Keratinocyte (primary cell): ENCODE measurements at regions not wholly inside any gene's neighbourhood (a gene's known extent, or its start where the extent isn't known, plus 50 kb on each side); places are given as distances from the start of the nearest gene placed in this dataset.

Source experiments
- DNase-seq: peaks from one replicate; pipeline ENCODE4 v3.0.0-alpha.2; 2011; ENCODE audit warnings: low read depth, missing footprints, low spot score
- FAIRE-seq: peaks from 2 replicates; lab custom pipeline; 2011; peaks lifted over from hg19 to GRCh38; lab: Jason Lieb, UNC
- H2AFZ ChIP-seq: 2 replicates; pipeline ENCODE4 v1.6.0; 2012; ENCODE audit warnings: low read length, control low read depth, inconsistent platforms; ENCODE audit not compliant: control insufficient read depth
- H3K27ac ChIP-seq: 2 replicates; pipeline ENCODE4 v1.5.1; 2011; ENCODE audit warnings: low read length; ENCODE audit not compliant: control insufficient read depth, insufficient read depth
- H3K27me3 ChIP-seq: 3 replicates; pipeline ENCODE4 v1.6.0; 2011; ENCODE audit warnings: low read length; ENCODE audit not compliant: control insufficient read depth, insufficient read depth; ENCODE audit errors: extremely low read depth
- H3K36me3 ChIP-seq, 2 experiments: 2 replicates in 1 of 2; 3 replicates in 1 of 2; pipeline ENCODE4 v1.5.1; 2011; ENCODE audit warnings: low read length in 2 of 2, mild to moderate bottlenecking in 1 of 2; ENCODE audit not compliant: control insufficient read depth in 2 of 2, insufficient read depth in 2 of 2; ENCODE audit errors: extremely low read depth in 1 of 2
- H3K4me1 ChIP-seq: 3 replicates; pipeline ENCODE4 v1.5.1; 2011; ENCODE audit warnings: low read length; ENCODE audit not compliant: control insufficient read depth, insufficient read depth; ENCODE audit errors: extremely low read depth
- H3K4me2 ChIP-seq: 3 replicates; pipeline ENCODE4 v1.6.0; 2011; ENCODE audit warnings: low read depth, low read length; ENCODE audit not compliant: control insufficient read depth, insufficient read depth; ENCODE audit errors: extremely low read depth
- H3K4me3 ChIP-seq, 3 experiments: fragments of 200-600 bp in 1 of 3; sonication (generic) in 1 of 3; 2 replicates in 2 of 3; 3 replicates in 1 of 3; pipeline ENCODE4 v1.5.1; 2011 to 2016; ENCODE audit warnings: low read length in 3 of 3, mild to moderate bottlenecking in 3 of 3, control low read depth in 2 of 3, inconsistent platforms in 1 of 3, low read depth in 1 of 3, mixed read lengths in 1 of 3, mixed run types in 1 of 3, moderate library complexity in 1 of 3; ENCODE audit not compliant: control insufficient read depth in 2 of 3, insufficient read depth in 2 of 3; ENCODE audit errors: extremely low read depth in 1 of 3
- H3K79me2 ChIP-seq: 2 replicates; pipeline ENCODE4 v1.6.0; 2012; ENCODE audit warnings: low read length; ENCODE audit not compliant: control insufficient read depth, insufficient read depth
- H3K9ac ChIP-seq: 3 replicates; pipeline ENCODE4 v1.6.0; 2011; ENCODE audit warnings: low read length; ENCODE audit not compliant: control insufficient read depth, insufficient read depth; ENCODE audit errors: extremely low read depth
- H3K9me1 ChIP-seq: 3 replicates; pipeline ENCODE4 v1.6.0; 2011; ENCODE audit warnings: low read length; ENCODE audit not compliant: control insufficient read depth, insufficient read depth; ENCODE audit errors: extremely low read depth
- H3K9me3 ChIP-seq: 2 replicates; pipeline ENCODE4 v1.5.1; 2012; ENCODE audit warnings: low read depth, low read length; ENCODE audit not compliant: control insufficient read depth
- H4K20me1 ChIP-seq: 3 replicates; pipeline ENCODE4 v1.6.0; 2011; ENCODE audit warnings: low read length; ENCODE audit not compliant: control insufficient read depth, insufficient read depth; ENCODE audit errors: extremely low read depth
- CTCF ChIP-seq, 3 experiments: IDR thresholded peaks in 1 of 3; conservative IDR thresholded peaks in 1 of 3; optimal IDR thresholded peaks in 1 of 3; 2 replicates in 2 of 3; 3 replicates in 1 of 3; pipeline versions ENCODE3 to v1.5.1; 2011; ENCODE audit warnings: low read length in 3 of 3, mild to moderate bottlenecking in 3 of 3, moderate library complexity in 2 of 3, control low read depth in 1 of 3, inconsistent platforms in 1 of 3; ENCODE audit not compliant: insufficient read depth in 2 of 3; ENCODE audit errors: extremely low read depth in 1 of 3
- EZH2 ChIP-seq: IDR thresholded peaks from one replicate; pipeline ENCODE4 v1.6.1; 2012; ENCODE audit warnings: inconsistent platforms, mild to moderate bottlenecking, low read length, moderate library complexity
- dilution Hi-C: fragments of 300-500 bp; cut with MboI; formaldehyde crosslinking; loops from one replicate; pipeline ENCODE4 v1.7.0; 2020; ENCODE audit warnings: low sequenced_read_pairs; ENCODE audit not compliant: extremely low pct_ligation_motif_present

GRCh38 chr5:92086059-92086811 is 703.1 kb upstream of the ARRDC3 start:
- Histone ChIP-seq H3K27ac (no peak overlapping the region), H3K27me3 (no peaks in the 10 kb centered on the region), H3K79me2 (no peaks in the 10 kb centered on the region), H3K36me3 (no peaks in the 10 kb centered on the region), H3K9me3 (no peaks in the 10 kb centered on the region), H2AFZ (no peak overlapping the region), H3K9me1 (no peaks in the 10 kb centered on the region), H3K4me3 (no peak overlapping the region), H3K9ac (no peak overlapping the region), H4K20me1 (no peaks in the 10 kb centered on the region), H3K4me2 (no peak overlapping the region), H3K4me1 (no peaks in the 10 kb centered on the region)
- FAIRE-seq (no peak), DNase-seq (no peak)
- TF ChIP-seq EZH2 (no peak), CTCF (optimal IDR thresholded peaks at IDR 0.05 in 1 of 3, IDR thresholded peaks at IDR 0.05 in 1 of 3, conservative IDR thresholded peaks at IDR 0.05 in 1 of 3; ENCODE audit: extremely low read depth in 1 of 3, insufficient read depth in 2 of 3, low read length in 3 of 3) (no peak)
- dilution Hi-C loops = no loop called here

- H3K27ac ChIP-seq = no peak overlapping the region
- DNase-seq = no peak
- H3K9me3 ChIP-seq = no peaks in the 10 kb centered on the region
- no peaks in the 10 kb centered on the region for H3K4me1 ChIP-seq
- no peaks in the 10 kb centered on the region for H3K79me2 ChIP-seq
- H3K36me3 ChIP-seq = no peaks in the 10 kb centered on the region
- no peak overlapping the region for H3K4me3 ChIP-seq
- H3K27me3 ChIP-seq = no peaks in the 10 kb centered on the region
- no peak for TF ChIP-seq CTCF (optimal IDR thresholded peaks at IDR 0.05 in 1 of 3, IDR thresholded peaks at IDR 0.05 in 1 of 3, conservative IDR thresholded peaks at IDR 0.05 in 1 of 3; ENCODE audit: extremely low read depth in 1 of 3, insufficient read depth in 2 of 3, low read length in 3 of 3)
- no peak for TF ChIP-seq EZH2
- H3K4me2 ChIP-seq = peak overlapping the region; percentile 22
- no peak for FAIRE-seq
- H2AFZ ChIP-seq = peak overlapping the region; percentile 43
- H3K9me1 ChIP-seq = no peaks in the 10 kb centered on the region
- H4K20me1 ChIP-seq = no peaks in the 10 kb centered on the region
- dilution Hi-C loops = no loop called here
- H3K9ac ChIP-seq = no peak overlapping the region
Measured at GRCh38 chr5:92081958-92082712, 699.0 kb upstream of the ARRDC3 start.
